GM13977 (cell line): ENCODE measurements at regions not wholly inside any gene's neighbourhood (a gene's known extent, or its start where the extent isn't known, plus 50 kb on each side); places are given as distances from the start of the nearest gene placed in this dataset.

Experiments used
- DNase-seq: peaks from one replicate; pipeline ENCODE4 v3.0.0; 2012; ENCODE audit warnings: low spot score
- CTCF ChIP-seq: IDR thresholded peaks from 2 replicates; pipeline ENCODE4 v1.5.1; 2012; ENCODE audit warnings: mild to moderate bottlenecking, control low read depth; ENCODE audit not compliant: insufficient read depth; ENCODE audit errors: extremely low read depth, missing control alignments
- in situ Hi-C: fragments of 300-500 bp; cut with MboI; formaldehyde crosslinking; loops from one replicate; pipeline ENCODE4 v1.12.0; 2022; ENCODE audit warnings: low sequenced_read_pairs, low pct_unique_long_range_greater_than_20kb, mixed read lengths, inconsistent platforms; ENCODE audit not compliant: unreplicated experiment

- in situ Hi-C loops = no loop called here
- no peak for TF ChIP-seq CTCF
- no peak for DNase-seq
Observed at GRCh38 chrX:39883666-39884065, 214.1 kb downstream of the BCOR start.

DNA sequence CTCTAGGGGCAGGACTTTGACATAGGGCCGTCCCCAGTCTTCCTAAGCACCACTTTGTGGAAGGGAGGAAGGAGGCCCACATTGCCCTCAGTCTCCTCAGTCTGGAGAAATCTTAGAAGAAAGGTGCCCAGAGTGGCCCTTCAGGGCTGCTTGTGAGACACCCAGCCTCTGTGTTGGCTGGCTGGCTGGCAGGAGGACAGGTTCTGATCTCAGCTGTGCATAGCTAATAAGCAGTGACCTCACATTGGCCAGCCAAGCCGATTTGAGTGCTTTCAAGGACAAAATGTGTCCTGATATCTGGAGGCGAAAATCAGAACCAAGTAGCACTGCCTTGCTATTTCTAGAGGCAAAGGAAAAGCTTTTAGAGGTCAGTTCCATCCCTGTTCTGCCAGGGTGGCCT, 211.5 kb downstream of the BCOR start:
- no peak for TF ChIP-seq CTCF
- in situ Hi-C loops = no loop called here
- DNase-seq = no peak

DNA sequence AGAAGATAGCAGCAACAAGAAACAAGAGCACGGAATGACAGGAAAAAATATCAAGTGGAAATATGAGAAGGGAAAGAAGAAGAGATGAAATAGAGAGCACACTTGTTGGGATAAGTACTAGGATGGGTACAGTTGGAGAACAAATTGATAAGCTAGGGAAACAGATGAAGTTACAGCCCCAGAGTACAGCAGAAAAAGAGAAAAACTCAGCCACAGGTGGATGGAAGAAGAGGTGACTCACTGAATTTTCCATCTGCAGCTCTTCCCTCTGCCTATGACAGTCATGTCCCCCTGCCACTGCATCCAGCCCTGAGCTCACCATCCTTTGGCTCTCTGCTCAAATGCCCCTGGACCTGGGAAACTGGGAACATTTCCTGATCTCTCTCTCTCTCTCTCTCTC, 209.0 kb downstream of the BCOR start:
- TF ChIP-seq CTCF = no peak
- in situ Hi-C loops = no loop called here
- DNase-seq = no peak

DNA sequence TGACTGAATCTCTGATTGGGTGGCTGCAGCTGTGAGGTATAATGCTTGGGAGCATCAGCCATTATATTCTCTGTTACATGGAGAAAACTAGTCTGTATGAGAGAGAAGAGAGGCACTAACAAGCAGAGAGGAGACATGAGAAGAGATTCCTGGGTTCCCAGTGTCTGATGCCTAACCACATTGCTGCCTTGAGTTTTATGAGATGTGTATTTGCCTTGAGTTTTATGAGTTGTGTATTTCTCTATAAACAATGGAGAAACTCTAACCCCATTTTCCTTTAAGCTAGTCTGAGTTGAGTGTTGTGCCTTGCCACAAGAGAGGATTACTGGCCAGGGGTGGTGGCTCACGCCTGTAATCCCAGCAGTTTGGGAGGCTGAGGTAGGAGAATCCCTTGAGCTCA, 208.1 kb downstream of the BCOR start:
- in situ Hi-C loops = no loop called here
- TF ChIP-seq CTCF = no peak
- DNase-seq = no peak

- TF ChIP-seq CTCF = no peak
- in situ Hi-C loops = no loop called here
- DNase-seq = no peak
Observed at GRCh38 chrX:39890807-39891206, 207.0 kb downstream of the BCOR start.

- no peak for TF ChIP-seq CTCF
- in situ Hi-C loops = no loop called here
- no peak for DNase-seq
Observed at GRCh38 chrX:39891781-39892180, 206.0 kb downstream of the BCOR start.
